GM23338 (cell line): ENCODE measurements at regions not wholly inside any gene's neighbourhood (a gene's known extent, or its start where the extent isn't known, plus 50 kb on each side); places are given as distances from the start of the nearest gene placed in this dataset.
"Not testable (repeated sequence)": the region's sequence is repeated elsewhere in the genome, so short reads cannot be mapped to it uniquely, and the experiment has no call there.

ENCODE experiments used
- ATAC-seq: fragments of 200-7000 bp; cut with Tn5 transposase; 3 replicates; pipeline ENCODE4 v1.9.1; 2020
- DNase-seq: peaks from one replicate; pipeline ENCODE4 v3.0.0-alpha.2; 2015; ENCODE audit warnings: low spot score
- H2AFZ ChIP-seq: fragments of 200-600 bp; sonication (generic); 2 replicates; pipeline ENCODE4 v1.8.0; 2016; ENCODE audit warnings: antibody characterized with exemption, mild to moderate bottlenecking, moderate library complexity
- H3F3A ChIP-seq: fragments of 200-600 bp; sonication (generic); replicated peaks from 2 replicates; pipeline ENCODE4 v1.8.0; 2017; ENCODE audit warnings: antibody characterized with exemption, mixed run types, low read depth
- H3K27ac ChIP-seq: fragments of 200-600 bp; sonication (generic); 2 replicates; pipeline ENCODE4 v1.6.1; 2016; ENCODE audit warnings: low read depth
- H3K27me3 ChIP-seq: fragments of 200-600 bp; sonication (generic); 2 replicates; pipeline ENCODE4 v1.8.0; 2016; ENCODE audit warnings: mild to moderate bottlenecking, mixed run types, moderate library complexity; ENCODE audit not compliant: insufficient read depth
- H3K36me3 ChIP-seq: fragments of 200-600 bp; sonication (generic); 2 replicates; pipeline ENCODE4 v1.8.0; 2016; ENCODE audit warnings: mild to moderate bottlenecking; ENCODE audit not compliant: insufficient read depth
- H3K4me1 ChIP-seq: fragments of 200-600 bp; sonication (generic); 2 replicates; pipeline ENCODE4 v1.8.0; 2016; ENCODE audit warnings: mild to moderate bottlenecking, moderate library complexity; ENCODE audit not compliant: insufficient read depth
- H3K4me2 ChIP-seq: fragments of 200-600 bp; sonication (generic); 2 replicates; pipeline ENCODE4 v1.7.1; 2017; ENCODE audit warnings: mixed run types
- H3K4me3 ChIP-seq: fragments of 200-600 bp; sonication (generic); 2 replicates; pipeline ENCODE4 v1.6.1; 2016; ENCODE audit warnings: mixed run types
- H3K79me2 ChIP-seq: fragments of 200-600 bp; sonication (generic); replicated peaks from 2 replicates; pipeline ENCODE4 v1.8.0; 2017; ENCODE audit warnings: mild to moderate bottlenecking; ENCODE audit not compliant: insufficient read depth
- H3K9me2 ChIP-seq: fragments of 200-600 bp; sonication (generic); 2 replicates; pipeline ENCODE4 v1.8.0; 2017; ENCODE audit not compliant: insufficient read depth
- H4K20me1 ChIP-seq: fragments of 200-600 bp; sonication (generic); replicated peaks from 2 replicates; pipeline ENCODE4 v1.8.0; 2017; ENCODE audit warnings: mild to moderate bottlenecking; ENCODE audit not compliant: insufficient read depth
- H3K27ac Mint-ChIP-seq: 2 replicates; pipeline ENCODE4 v1.8.0; 2020; ENCODE audit warnings: inconsistent platforms, mild to moderate bottlenecking, moderate library complexity, mixed read lengths
- H3K27me3 Mint-ChIP-seq: 3 replicates; pipeline ENCODE4 v1.8.0; 2022; ENCODE audit warnings: low read depth, mild to moderate bottlenecking, moderate library complexity, mixed read lengths, inconsistent platforms; ENCODE audit not compliant: insufficient read depth, poor library complexity
- H3K36me3 Mint-ChIP-seq: 3 replicates; pipeline ENCODE4 v1.8.0; 2021; ENCODE audit warnings: low read depth, mild to moderate bottlenecking, inconsistent platforms, moderate library complexity, mixed read lengths
- H3K4me1 Mint-ChIP-seq: 3 replicates; pipeline ENCODE4 v1.8.0; 2020; ENCODE audit warnings: mild to moderate bottlenecking, inconsistent platforms, mixed read lengths
- H3K4me3 Mint-ChIP-seq: 3 replicates; pipeline ENCODE4 v1.8.0; 2021; ENCODE audit warnings: moderate library complexity, mild to moderate bottlenecking, inconsistent platforms, mixed read lengths
- H3K9me3 Mint-ChIP-seq: 3 replicates; pipeline ENCODE4 v1.8.0; 2020; ENCODE audit warnings: moderate library complexity, mild to moderate bottlenecking, inconsistent platforms, mixed read lengths
- EZH2 ChIP-seq: fragments of 200-600 bp; sonication (generic); IDR thresholded peaks from one replicate; pipeline ENCODE4 v1.8.0; 2017; ENCODE audit warnings: antibody characterized with exemption, mild to moderate bottlenecking, low read depth; ENCODE audit not compliant: unreplicated experiment
- EZH2phosphoT487 ChIP-seq: fragments of 200-600 bp; sonication (generic); IDR thresholded peaks from one replicate; pipeline ENCODE4 v1.8.1; 2018; ENCODE audit warnings: antibody characterized with exemption; ENCODE audit not compliant: unreplicated experiment
- JUNB ChIP-seq: IDR thresholded peaks from one replicate; pipeline ENCODE4 v1.6.1; 2016; ENCODE audit warnings: antibody characterized with exemption; ENCODE audit not compliant: unreplicated experiment
- POLR2AphosphoS5 ChIP-seq: IDR thresholded peaks from 2 replicates; pipeline ENCODE4 v1.6.1; 2016; ENCODE audit warnings: antibody characterized with exemption, low read depth
- STAT1 ChIP-seq: IDR thresholded peaks from one replicate; pipeline ENCODE4 v1.6.1; 2016; ENCODE audit warnings: antibody characterized with exemption; ENCODE audit not compliant: unreplicated experiment
- ZNF114 ChIP-seq: fragments of 250-450 bp; sonication (Bioruptor Pico); IDR thresholded peaks from 2 replicates; pipeline ENCODE4 v1.5.0; 2020; ENCODE audit warnings: mild to moderate bottlenecking, moderate library complexity
- TF ChIP-seq, protein P1 (sequence below): fragments of 250-450 bp; sonication (Bioruptor Pico); IDR thresholded peaks from 2 replicates; pipeline ENCODE4 v1.5.0; 2020; ENCODE audit warnings: mild to moderate bottlenecking, moderate library complexity
- TF ChIP-seq, protein P2 (sequence below): IDR thresholded peaks from one replicate; pipeline ENCODE4 v1.6.1; 2018; ENCODE audit warnings: antibody characterized with exemption; ENCODE audit not compliant: unreplicated experiment
- TF ChIP-seq, protein P3 (sequence below): IDR thresholded peaks from 2 replicates; pipeline ENCODE4 v1.6.1; 2016; ENCODE audit warnings: antibody characterized with exemption
- TF ChIP-seq, protein P4 (sequence below), 2 experiments: fragments of 200-600 bp in 1 of 2; sonication (generic) in 1 of 2; conservative IDR thresholded peaks; 2 replicates each; pipeline versions ENCODE4 v1.5.1 to v1.6.1; 2016 to 2017; ENCODE audit warnings: antibody characterized with exemption in 2 of 2, low read depth in 2 of 2, mild to moderate bottlenecking in 2 of 2, moderate library complexity in 1 of 2

DNA sequence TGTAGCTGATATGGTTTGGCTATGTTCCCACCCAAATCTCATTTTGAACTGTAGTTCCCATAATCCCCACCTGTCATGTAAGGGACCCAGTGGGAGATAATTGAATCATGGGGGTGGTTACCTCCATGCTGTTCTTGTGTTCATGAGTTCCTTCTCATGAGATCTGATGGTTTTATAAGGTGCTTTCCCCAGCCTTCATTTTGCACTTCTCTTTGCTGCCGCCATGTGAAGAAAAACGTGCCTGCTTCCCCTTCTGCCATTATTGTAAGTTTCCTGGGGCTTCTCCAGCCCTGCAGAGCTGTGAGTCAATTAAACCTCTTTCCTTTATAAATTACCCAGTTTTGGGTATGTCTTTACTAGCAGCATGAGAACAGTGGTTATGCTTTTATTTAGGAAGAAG, 741.6 kb upstream of the GJE1 start:
- Mint-ChIP-seq H3K4me1 (peaks cover 11% of the 10 kb centered on the region), H3K9me3 (peaks cover 52% of the 10 kb centered on the region), H3K27me3 (peaks cover 13% of the 10 kb centered on the region), H3K36me3 (peaks cover 62% of the 10 kb centered on the region)
- not testable (repeated sequence) for H3K4me3 ChIP-seq, H3K79me2 ChIP-seq, H3F3A ChIP-seq, DNase-seq, H4K20me1 ChIP-seq, H3K36me3 ChIP-seq, H2AFZ ChIP-seq, H3K27ac Mint-ChIP-seq, H3K27me3 ChIP-seq, H3K27ac ChIP-seq, H3K4me1 ChIP-seq, H3K4me3 Mint-ChIP-seq, ATAC-seq, H3K4me2 ChIP-seq
- H3K9me2 ChIP-seq, result peaks cover 16% of the 10 kb centered on the region

DNA sequence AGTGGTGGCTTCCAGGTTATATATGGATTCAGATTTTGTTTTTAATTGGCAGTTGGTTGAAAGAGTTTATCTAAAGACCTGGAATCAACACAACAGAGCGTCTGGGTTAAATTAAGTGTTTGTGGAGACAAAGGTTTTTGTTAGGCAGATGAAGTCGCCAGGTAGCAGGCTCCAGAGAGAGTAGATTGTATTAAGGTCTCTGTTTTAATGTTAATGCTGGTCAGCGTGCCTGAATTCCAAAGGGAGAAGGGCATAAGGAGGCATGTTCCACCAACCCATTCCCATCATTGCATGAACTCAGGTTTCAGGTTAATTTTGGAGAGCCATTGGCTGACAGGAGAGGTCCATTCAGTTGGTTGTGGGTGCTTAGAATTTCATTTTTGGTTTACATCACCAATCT, 744.1 kb upstream of the GJE1 start:
- Histone ChIP-seq H3K4me3 (no peak overlapping the region), H3K4me2 (no peak overlapping the region), H4K20me1 (no peaks in the 10 kb centered on the region), H3K27me3 (no peaks in the 10 kb centered on the region), H3K27ac (peak overlapping the region; percentile 84), H3K9me2 (peaks cover 17% of the 10 kb centered on the region), H3F3A (no peaks in the 10 kb centered on the region), H3K36me3 (no peaks in the 10 kb centered on the region), H3K79me2 (no peaks in the 10 kb centered on the region), H3K4me1 (no peaks in the 10 kb centered on the region), H2AFZ (no peak overlapping the region)
- Mint-ChIP-seq H3K4me1 (peaks cover 11% of the 10 kb centered on the region), H3K36me3 (peaks cover 64% of the 10 kb centered on the region), H3K4me3 (no peak overlapping the region), H3K27ac (no peak overlapping the region), H3K27me3 (peaks cover 13% of the 10 kb centered on the region), H3K9me3 (peaks cover 50% of the 10 kb centered on the region)
- DNase-seq (peak; percentile 86), ATAC-seq (peak; percentile 100)
- TF ChIP-seq, protein P1, sequence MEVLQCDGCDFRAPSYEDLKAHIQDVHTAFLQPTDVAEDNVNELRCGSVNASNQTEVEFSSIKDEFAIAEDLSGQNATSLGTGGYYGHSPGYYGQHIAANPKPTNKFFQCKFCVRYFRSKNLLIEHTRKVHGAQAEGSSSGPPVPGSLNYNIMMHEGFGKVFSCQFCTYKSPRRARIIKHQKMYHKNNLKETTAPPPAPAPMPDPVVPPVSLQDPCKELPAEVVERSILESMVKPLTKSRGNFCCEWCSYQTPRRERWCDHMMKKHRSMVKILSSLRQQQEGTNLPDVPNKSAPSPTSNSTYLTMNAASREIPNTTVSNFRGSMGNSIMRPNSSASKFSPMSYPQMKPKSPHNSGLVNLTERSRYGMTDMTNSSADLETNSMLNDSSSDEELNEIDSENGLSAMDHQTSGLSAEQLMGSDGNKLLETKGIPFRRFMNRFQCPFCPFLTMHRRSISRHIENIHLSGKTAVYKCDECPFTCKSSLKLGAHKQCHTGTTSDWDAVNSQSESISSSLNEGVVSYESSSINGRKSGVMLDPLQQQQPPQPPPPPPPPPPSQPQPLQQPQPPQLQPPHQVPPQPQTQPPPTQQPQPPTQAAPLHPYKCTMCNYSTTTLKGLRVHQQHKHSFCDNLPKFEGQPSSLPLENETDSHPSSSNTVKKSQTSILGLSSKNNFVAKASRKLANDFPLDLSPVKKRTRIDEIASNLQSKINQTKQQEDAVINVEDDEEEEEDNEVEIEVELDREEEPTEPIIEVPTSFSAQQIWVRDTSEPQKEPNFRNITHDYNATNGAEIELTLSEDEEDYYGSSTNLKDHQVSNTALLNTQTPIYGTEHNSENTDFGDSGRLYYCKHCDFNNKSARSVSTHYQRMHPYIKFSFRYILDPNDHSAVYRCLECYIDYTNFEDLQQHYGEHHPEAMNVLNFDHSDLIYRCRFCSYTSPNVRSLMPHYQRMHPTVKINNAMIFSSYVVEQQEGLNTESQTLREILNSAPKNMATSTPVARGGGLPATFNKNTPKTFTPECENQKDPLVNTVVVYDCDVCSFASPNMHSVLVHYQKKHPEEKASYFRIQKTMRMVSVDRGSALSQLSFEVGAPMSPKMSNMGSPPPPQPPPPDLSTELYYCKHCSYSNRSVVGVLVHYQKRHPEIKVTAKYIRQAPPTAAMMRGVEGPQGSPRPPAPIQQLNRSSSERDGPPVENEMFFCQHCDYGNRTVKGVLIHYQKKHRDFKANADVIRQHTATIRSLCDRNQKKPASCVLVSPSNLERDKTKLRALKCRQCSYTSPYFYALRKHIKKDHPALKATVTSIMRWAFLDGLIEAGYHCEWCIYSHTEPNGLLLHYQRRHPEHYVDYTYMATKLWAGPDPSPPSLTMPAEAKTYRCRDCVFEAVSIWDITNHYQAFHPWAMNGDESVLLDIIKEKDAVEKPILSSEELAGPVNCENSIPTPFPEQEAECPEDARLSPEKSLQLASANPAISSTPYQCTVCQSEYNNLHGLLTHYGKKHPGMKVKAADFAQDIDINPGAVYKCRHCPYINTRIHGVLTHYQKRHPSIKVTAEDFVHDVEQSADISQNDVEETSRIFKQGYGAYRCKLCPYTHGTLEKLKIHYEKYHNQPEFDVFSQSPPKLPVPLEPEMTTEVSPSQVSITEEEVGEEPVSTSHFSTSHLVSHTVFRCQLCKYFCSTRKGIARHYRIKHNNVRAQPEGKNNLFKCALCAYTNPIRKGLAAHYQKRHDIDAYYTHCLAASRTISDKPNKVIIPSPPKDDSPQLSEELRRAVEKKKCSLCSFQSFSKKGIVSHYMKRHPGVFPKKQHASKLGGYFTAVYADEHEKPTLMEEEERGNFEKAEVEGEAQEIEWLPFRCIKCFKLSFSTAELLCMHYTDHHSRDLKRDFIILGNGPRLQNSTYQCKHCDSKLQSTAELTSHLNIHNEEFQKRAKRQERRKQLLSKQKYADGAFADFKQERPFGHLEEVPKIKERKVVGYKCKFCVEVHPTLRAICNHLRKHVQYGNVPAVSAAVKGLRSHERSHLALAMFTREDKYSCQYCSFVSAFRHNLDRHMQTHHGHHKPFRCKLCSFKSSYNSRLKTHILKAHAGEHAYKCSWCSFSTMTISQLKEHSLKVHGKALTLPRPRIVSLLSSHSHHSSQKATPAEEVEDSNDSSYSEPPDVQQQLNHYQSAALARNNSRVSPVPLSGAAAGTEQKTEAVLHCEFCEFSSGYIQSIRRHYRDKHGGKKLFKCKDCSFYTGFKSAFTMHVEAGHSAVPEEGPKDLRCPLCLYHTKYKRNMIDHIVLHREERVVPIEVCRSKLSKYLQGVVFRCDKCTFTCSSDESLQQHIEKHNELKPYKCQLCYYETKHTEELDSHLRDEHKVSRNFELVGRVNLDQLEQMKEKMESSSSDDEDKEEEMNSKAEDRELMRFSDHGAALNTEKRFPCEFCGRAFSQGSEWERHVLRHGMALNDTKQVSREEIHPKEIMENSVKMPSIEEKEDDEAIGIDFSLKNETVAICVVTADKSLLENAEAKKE, result peak; percentile 84
- TF ChIP-seq STAT1 (no peak), EZH2 (no peak), EZH2phosphoT487 (no peak), ZNF114 (CRISPR knock-in tag) (no peak), JUNB (no peak), POLR2AphosphoS5 (no peak)
- TF ChIP-seq, protein P2, sequence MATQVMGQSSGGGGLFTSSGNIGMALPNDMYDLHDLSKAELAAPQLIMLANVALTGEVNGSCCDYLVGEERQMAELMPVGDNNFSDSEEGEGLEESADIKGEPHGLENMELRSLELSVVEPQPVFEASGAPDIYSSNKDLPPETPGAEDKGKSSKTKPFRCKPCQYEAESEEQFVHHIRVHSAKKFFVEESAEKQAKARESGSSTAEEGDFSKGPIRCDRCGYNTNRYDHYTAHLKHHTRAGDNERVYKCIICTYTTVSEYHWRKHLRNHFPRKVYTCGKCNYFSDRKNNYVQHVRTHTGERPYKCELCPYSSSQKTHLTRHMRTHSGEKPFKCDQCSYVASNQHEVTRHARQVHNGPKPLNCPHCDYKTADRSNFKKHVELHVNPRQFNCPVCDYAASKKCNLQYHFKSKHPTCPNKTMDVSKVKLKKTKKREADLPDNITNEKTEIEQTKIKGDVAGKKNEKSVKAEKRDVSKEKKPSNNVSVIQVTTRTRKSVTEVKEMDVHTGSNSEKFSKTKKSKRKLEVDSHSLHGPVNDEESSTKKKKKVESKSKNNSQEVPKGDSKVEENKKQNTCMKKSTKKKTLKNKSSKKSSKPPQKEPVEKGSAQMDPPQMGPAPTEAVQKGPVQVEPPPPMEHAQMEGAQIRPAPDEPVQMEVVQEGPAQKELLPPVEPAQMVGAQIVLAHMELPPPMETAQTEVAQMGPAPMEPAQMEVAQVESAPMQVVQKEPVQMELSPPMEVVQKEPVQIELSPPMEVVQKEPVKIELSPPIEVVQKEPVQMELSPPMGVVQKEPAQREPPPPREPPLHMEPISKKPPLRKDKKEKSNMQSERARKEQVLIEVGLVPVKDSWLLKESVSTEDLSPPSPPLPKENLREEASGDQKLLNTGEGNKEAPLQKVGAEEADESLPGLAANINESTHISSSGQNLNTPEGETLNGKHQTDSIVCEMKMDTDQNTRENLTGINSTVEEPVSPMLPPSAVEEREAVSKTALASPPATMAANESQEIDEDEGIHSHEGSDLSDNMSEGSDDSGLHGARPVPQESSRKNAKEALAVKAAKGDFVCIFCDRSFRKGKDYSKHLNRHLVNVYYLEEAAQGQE, result no peak
- TF ChIP-seq, protein P3, sequence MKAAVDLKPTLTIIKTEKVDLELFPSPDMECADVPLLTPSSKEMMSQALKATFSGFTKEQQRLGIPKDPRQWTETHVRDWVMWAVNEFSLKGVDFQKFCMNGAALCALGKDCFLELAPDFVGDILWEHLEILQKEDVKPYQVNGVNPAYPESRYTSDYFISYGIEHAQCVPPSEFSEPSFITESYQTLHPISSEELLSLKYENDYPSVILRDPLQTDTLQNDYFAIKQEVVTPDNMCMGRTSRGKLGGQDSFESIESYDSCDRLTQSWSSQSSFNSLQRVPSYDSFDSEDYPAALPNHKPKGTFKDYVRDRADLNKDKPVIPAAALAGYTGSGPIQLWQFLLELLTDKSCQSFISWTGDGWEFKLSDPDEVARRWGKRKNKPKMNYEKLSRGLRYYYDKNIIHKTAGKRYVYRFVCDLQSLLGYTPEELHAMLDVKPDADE, result no peak
- TF ChIP-seq, protein P4, sequence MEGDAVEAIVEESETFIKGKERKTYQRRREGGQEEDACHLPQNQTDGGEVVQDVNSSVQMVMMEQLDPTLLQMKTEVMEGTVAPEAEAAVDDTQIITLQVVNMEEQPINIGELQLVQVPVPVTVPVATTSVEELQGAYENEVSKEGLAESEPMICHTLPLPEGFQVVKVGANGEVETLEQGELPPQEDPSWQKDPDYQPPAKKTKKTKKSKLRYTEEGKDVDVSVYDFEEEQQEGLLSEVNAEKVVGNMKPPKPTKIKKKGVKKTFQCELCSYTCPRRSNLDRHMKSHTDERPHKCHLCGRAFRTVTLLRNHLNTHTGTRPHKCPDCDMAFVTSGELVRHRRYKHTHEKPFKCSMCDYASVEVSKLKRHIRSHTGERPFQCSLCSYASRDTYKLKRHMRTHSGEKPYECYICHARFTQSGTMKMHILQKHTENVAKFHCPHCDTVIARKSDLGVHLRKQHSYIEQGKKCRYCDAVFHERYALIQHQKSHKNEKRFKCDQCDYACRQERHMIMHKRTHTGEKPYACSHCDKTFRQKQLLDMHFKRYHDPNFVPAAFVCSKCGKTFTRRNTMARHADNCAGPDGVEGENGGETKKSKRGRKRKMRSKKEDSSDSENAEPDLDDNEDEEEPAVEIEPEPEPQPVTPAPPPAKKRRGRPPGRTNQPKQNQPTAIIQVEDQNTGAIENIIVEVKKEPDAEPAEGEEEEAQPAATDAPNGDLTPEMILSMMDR (conservative IDR thresholded peaks at IDR 0.05; ENCODE audit: low read depth in 2 of 2), result no peak
